ENCODE measurements at regions not wholly inside any gene's neighbourhood (a gene's known extent, or its start where the extent isn't known, plus 50 kb on each side); places are given as distances from the start of the nearest gene placed in this dataset.

- no peak for DNase-seq (ENCODE audit: low spot score)
Observed at GRCh38 chr14:76974365-76974764, 54.1 kb downstream of the IRF2BPL start.

DNA sequence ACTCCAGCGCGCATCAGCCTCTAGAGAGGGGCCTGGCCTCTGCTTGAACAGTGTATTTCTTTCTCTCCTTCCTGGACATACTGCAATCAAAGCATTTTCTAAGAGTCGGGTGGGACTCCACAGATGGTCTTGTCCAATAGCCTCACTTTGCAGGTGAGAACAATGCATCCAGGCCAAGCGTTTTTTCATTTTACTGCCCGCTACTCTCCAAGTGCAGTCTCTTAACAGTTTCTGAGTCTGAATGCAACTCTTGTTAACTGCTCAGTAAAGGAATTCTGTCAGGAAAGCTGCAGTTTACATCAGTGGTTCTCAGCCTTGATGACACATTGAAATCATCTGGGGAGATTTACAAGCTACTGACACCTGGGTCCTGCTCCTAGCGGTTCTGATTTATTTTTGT lies 57.0 kb downstream of the IRF2BPL start:
- DNase-seq (ENCODE audit: low spot score) = no peak

DNA sequence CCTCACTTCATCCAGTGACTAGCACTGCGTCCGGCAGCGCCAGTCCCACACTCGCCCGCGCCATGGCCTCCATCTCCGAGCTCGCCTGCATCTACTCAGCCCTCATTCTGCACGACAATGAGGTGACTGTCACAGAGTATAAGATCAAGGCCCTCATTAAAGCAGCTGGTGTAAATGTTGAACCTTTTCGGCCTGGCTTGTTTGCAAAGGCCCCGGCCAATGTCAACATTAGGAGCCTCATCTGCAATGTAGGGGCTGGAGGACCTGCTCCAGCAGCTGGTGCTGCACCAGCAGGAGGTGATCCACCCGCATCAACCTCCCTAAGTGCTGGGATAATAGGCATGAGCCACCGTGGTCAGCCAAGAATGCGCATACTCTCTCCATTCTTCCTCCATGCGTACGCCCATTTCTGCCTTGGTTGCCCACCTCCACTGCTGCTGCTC lies 59.9 kb downstream of the IRF2BPL start:
- no peak for DNase-seq (ENCODE audit: low spot score)

- DNase-seq (ENCODE audit: low spot score) = no peak
Observed at GRCh38 chr14:76967788-76968187, 60.7 kb downstream of the IRF2BPL start.

- no peak for DNase-seq (ENCODE audit: low spot score)
Observed at GRCh38 chr14:76965232-76965631, 63.3 kb downstream of the IRF2BPL start.

DNA sequence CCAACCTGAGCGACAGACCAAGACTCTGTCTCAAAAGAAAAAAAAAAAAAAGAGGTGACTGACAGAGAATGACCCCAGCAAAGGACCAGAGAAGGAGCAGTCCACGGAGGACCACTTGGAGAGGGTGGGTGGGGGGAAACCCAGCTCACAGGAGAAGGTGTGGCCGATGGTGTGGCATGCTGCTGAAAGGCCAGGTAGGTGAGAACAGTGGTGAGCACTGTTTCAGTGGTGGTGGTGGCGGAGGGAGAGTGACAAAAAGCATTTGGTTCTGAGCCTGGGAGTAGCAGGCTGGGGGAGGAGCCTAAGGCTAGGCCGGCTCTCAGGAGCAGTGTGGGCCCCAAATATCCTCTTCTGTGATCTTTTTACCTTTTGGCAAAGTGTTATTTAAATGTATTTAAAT lies 63.8 kb downstream of the IRF2BPL start:
- DNase-seq (ENCODE audit: low spot score) = no peak

- DNase-seq (ENCODE audit: low spot score) = no peak
Observed at GRCh38 chr14:76963372-76963771, 65.1 kb downstream of the IRF2BPL start.

GRCh38 chr14:76962303-76962660 lies 66.2 kb downstream of the IRF2BPL start:
- DNase-seq (ENCODE audit: low spot score) = no peak

DNA sequence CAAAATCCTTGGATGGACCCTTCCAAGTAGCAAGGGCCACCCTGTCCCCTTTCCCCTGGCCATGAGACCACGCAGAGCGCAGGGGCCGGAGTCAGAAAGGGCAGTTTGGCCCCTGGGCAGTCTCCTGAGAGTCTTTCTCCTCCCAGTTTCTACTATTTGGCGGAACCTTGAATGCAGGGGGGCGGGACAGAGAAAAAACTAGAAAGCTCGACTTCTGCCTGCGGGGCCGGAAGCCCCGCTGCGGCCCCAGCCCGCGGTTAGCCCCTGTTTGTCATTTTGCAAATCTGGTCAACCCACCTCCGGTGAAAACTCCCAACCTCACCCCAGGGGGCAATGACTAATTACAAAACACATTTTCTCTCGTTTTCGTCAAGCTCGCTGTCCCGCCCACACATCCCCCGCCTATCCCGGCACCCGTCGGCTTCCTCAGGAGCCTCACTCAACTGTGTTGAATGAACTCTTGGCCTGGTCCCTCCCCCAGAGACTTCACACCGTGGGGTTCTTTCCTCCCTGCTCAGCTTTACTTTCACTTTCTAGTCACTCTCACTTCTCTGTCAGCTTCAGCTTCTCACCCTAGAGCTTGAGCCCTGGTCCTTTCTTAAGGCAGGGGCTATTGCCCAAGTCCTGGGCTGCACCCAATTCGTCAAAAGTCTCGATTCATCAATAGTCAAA lies 66.7 kb downstream of the IRF2BPL start:
- DNase-seq (ENCODE audit: low spot score) = peak; percentile 87

DNA sequence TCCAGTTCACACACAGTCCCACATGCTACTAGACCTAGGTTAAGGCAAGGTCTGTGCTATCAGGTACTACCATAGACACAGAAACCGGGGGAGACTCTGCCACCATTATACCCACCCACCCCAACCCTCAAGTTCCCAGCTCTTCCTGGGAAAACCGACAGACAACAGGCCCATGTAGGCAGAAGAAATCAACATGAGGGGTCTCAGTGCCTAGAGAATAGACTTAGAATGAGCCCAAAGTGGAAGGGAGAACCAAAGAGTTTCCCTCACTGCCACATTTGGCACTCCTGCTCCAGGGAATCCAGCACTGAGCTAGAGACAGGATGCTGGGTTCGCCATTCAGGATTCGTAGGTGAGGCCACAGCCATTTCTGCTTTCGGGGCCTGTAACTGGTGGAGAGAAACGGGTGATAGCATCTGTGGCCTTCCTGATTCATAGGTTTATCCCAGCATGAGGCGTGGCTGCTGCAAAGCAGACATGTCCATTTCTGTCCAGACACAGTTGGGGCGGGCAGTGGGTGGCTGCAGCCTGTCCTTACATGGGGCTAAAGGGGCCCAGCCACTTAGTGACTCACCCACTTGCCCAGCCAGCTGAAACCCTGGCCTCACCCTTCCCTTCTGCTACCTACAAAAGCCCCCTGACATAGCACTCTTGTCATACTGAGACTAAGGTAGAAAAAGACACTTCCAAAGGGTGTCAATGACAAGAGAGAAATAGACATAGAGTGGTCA lies 69.4 kb downstream of the IRF2BPL start:
- no peak for DNase-seq (ENCODE audit: low spot score)

- no peak for DNase-seq (ENCODE audit: low spot score)
Observed at GRCh38 chr14:76958020-76958979, 70.2 kb downstream of the IRF2BPL start.

DNA sequence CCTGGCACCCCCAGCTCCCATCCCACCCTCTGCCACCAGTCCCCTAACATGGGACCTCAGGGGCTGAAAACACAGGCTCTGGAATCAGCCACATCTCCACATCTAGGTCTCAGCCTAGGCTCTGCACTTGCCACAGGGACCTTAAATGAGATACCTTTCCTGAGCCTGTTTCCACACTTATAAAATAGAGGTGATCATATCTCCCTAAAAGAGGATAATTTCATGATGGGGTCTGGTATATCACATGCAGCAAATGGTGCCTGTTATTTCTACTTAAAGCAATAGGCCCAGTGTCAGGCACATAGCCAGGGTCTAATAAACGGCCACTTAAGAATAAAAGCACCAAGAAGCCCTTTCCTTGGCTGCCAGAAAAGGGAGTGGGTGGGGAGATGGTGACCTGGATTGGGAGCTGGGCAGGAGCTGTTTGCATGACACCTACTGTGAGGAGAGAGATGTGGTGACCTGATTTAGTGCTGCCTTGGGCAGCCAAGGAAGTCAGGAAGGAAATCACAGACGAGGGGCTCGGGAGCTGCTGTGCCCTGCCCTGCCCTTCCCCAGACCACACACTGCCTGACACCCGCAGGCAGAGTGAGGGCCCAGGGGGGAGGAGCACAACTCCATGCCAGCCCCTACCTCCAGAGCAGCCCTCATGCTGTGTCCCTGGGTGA lies 71.2 kb downstream of the IRF2BPL start:
- peak; percentile 62 for DNase-seq (ENCODE audit: low spot score)

- peak; percentile 81 for DNase-seq (ENCODE audit: low spot score)
Observed at GRCh38 chr14:76956316-76957090, 72.0 kb downstream of the IRF2BPL start.

- DNase-seq (ENCODE audit: low spot score) = no peak
Observed at GRCh38 chr14:76955575-76956315, 72.8 kb downstream of the IRF2BPL start.

DNA sequence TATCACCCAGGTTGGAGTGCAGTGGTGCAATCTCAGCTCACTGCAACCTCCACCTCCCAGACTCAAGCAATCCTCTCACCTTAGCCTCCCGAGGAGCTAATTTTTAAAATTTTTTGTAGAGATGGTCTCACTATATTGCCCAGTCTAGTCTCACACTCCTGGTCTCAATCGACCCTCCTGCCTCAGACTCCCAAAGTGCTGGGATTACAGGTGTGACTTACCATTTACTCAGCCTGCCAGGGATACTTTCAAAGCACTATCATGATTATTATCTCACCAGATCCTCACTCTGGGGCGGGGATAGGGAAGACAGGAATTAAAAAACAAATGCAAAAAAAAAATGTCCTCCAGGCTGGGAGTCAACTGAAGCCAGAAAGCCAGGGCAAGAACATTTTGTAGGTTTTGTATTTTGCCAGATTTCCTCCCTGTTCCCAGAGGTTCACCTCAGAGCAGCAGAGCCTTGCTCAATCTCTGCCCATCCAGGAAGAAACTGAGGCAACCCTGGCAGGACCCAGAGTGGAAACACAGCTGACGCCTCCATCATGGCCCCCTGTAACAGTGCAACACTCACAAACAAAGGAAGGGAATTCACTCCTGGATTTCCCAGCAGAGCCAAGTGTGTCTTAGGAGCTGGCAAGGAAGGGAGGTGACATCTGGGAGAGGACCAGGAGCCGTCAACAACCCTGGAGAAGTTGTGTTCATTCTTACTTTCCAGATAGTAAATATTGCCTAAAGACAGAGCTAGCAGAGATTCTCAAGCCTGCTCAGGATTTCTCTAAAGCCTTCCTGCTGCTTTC lies 73.9 kb downstream of the IRF2BPL start:
- DNase-seq (ENCODE audit: low spot score) = no peak

GRCh38 chr14:76953311-76953945 lies 75.1 kb downstream of the IRF2BPL start:
- no peak for DNase-seq (ENCODE audit: low spot score)

DNA sequence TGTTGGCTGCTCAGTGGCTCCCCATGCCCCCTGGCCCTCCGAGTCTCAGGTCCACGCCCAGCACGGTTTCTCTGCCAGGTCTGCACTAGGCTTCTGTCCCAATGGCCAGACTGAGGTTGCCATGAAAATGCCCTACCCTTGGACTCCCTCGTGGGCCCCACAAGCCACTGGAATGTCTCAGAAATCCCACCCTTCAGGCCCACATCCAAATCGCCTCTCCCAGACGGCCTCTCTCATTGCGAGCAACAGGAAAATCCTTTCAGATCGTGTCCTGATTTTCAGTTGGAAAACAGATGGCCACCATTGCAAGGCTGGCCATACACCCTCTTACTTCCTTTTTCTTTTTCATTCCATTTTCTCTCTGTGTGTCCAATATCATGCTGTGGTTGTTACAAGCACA lies 77.3 kb downstream of the IRF2BPL start:
- no peak for DNase-seq (ENCODE audit: low spot score)

DNA sequence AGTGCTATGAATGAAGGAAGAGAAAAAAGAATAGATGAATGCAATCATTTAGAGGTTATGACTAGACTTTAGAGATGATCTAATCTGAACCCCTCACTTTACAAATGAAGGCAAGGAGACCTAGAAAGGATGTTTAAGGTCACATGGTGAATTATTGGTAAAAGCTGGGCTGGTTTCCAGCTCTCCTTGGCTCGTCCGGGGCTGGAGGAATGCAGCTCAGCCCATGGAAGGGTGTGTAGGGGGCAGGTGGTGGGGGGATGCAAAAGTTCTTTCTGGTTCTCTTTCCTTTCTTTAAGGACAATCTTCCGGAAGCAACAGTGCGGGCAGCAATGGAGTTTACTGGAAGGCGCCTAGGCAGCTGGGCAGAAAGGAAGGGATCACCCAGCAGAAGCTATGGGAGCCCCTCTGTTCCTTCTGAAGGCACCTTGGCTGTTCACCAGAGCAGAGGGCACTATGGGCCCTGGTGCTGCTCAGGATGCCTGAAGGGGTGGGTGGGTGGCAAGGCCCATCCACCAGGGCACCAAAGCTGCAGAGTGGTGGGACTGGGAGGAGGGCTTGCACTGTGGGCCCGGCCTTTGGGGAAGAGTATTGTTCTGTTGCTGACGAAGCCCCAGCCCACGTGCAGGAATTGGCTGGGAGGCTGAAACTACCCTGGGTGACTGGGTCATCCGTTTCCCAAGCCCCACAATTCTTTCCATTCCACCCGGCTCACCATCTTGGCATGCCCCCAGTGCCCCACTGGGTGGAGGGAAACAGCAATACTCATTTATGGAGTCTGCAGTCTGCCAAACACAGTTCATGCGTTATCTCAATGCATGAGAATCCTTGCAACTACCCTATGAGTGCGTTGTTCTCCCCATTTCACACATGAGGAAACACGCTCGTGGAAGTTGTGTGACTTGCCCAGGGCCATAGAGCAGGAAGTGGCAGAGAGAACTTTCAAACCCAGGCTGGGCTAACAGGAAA lies 78.2 kb downstream of the IRF2BPL start:
- no peak for DNase-seq (ENCODE audit: low spot score)

All from cerebellar cortex (tissue), 1 donor.